ENCODE measurements at regions not wholly inside any gene's neighbourhood (a gene's known extent, or its start where the extent isn't known, plus 50 kb on each side); places are given as distances from the start of the nearest gene placed in this dataset.

DNA sequence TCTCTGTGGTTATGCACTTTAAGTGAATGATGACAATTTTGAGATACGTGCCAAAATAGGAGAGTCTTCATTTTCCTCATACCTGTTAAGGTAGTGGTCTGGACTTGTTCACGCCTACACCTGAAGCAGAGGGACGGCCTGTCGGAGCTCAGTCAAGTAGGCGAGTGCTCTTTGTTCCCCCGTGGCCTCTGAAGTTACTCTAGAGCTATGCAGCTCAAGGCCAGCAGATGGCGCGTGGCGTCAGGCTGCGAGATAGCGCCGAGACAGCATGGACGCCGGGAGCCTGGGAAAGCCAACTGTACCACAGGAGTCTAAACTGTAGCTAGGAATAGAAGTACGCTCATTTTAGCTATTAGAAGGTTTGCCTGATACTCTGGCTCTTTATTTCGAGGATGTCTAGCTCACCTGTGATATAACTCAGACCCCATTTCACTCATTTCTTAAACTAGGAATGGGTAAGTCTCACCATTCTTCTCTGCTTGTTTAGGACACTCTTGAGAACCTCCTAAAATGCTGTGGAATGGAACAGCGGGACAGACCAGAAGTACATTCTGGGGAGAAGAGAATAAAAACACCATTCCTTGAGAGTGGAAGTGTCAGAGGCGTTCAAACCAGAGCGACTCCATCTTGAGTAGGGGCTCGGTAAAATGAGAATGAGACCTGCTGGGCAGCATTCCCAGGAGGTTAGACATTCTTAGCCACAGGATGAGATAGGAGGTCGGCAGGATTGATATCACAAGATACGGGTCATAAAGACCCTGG, 267.4 kb upstream of the HMGA2 start (continued):
- TF ChIP-seq ZNF609 (CRISPR knock-in tag; IDR thresholded peaks at IDR 0.05; ENCODE audit: borderline replicate concordance), result no peak
- TF ChIP-seq ZC3H4 (CRISPR knock-in tag; IDR thresholded peaks at IDR 0.05; ENCODE audit: borderline replicate concordance), result no peak
- TF ChIP-seq FOXA1 (IDR thresholded peaks at IDR 0.05; ENCODE audit: borderline replicate concordance), result no peak
- TF ChIP-seq MNT (conservative IDR thresholded peaks at IDR 0.05), result no peak
- no peak for TF ChIP-seq CBFA2T2 (conservative IDR thresholded peaks at IDR 0.05)
- TF ChIP-seq, protein P1, sequence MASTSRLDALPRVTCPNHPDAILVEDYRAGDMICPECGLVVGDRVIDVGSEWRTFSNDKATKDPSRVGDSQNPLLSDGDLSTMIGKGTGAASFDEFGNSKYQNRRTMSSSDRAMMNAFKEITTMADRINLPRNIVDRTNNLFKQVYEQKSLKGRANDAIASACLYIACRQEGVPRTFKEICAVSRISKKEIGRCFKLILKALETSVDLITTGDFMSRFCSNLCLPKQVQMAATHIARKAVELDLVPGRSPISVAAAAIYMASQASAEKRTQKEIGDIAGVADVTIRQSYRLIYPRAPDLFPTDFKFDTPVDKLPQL (IDR thresholded peaks at IDR 0.05; ENCODE audit: extremely low read depth, insufficient read length), result no peak
- no peak for TF ChIP-seq CXXC5 (CRISPR knock-in tag; IDR thresholded peaks at IDR 0.05)
- no peak for TF ChIP-seq ZBTB1 (CRISPR knock-in tag; IDR thresholded peaks at IDR 0.05; ENCODE audit: borderline replicate concordance, low read depth)
- TF ChIP-seq, protein P2, sequence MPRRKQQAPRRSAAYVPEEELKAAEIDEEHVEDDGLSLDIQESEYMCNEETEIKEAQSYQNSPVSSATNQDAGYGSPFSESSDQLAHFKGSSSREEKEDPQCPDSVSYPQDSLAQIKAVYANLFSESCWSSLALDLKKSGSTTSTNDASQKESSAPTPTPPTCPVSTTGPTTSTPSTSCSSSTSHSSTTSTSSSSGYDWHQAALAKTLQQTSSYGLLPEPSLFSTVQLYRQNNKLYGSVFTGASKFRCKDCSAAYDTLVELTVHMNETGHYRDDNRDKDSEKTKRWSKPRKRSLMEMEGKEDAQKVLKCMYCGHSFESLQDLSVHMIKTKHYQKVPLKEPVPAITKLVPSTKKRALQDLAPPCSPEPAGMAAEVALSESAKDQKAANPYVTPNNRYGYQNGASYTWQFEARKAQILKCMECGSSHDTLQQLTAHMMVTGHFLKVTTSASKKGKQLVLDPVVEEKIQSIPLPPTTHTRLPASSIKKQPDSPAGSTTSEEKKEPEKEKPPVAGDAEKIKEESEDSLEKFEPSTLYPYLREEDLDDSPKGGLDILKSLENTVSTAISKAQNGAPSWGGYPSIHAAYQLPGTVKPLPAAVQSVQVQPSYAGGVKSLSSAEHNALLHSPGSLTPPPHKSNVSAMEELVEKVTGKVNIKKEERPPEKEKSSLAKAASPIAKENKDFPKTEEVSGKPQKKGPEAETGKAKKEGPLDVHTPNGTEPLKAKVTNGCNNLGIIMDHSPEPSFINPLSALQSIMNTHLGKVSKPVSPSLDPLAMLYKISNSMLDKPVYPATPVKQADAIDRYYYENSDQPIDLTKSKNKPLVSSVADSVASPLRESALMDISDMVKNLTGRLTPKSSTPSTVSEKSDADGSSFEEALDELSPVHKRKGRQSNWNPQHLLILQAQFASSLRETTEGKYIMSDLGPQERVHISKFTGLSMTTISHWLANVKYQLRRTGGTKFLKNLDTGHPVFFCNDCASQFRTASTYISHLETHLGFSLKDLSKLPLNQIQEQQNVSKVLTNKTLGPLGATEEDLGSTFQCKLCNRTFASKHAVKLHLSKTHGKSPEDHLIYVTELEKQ (CRISPR knock-in tag; IDR thresholded peaks at IDR 0.05), result 0 out of 2 replicates have a peak, but pooled peaks have one; percentile 52
- TF ChIP-seq ZNF584 (CRISPR knock-in tag; IDR thresholded peaks at IDR 0.05; ENCODE audit: low read depth), result 0 out of 2 replicates have a peak, but pooled peaks have one; percentile 66
- TF ChIP-seq PYGO2 (tag; IDR thresholded peaks at IDR 0.05), result peak; percentile 17; the same call in 1 of the 2 replicates
- TF ChIP-seq CHCHD3 (CRISPR knock-in tag; IDR thresholded peaks at IDR 0.05), result no peak
- TF ChIP-seq NFRKB (IDR thresholded peaks at IDR 0.05; ENCODE audit: low read depth), result no peak
- TF ChIP-seq, protein P3, sequence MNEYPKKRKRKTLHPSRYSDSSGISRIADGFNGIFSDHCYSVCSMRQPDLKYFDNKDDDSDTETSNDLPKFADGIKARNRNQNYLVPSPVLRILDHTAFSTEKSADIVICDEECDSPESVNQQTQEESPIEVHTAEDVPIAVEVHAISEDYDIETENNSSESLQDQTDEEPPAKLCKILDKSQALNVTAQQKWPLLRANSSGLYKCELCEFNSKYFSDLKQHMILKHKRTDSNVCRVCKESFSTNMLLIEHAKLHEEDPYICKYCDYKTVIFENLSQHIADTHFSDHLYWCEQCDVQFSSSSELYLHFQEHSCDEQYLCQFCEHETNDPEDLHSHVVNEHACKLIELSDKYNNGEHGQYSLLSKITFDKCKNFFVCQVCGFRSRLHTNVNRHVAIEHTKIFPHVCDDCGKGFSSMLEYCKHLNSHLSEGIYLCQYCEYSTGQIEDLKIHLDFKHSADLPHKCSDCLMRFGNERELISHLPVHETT (CRISPR knock-in tag; conservative IDR thresholded peaks at IDR 0.05 in 1 of 2, IDR thresholded peaks at IDR 0.05 in 1 of 2), result no peak
